GM23338 (cell line): ENCODE measurements at regions not wholly inside any gene's neighbourhood (a gene's known extent, or its start where the extent isn't known, plus 50 kb on each side); places are given as distances from the start of the nearest gene placed in this dataset.

ENCODE experiments used
- CTCF ChIP-seq, 2 experiments: fragments of 200-600 bp in 1 of 2; sonication (generic) in 1 of 2; conservative IDR thresholded peaks; 2 replicates each; pipeline versions ENCODE4 v1.5.1 to v1.6.1; 2016 to 2017; ENCODE audit warnings: antibody characterized with exemption in 2 of 2, low read depth in 2 of 2, mild to moderate bottlenecking in 2 of 2, moderate library complexity in 1 of 2
- ETS1 ChIP-seq: IDR thresholded peaks from 2 replicates; pipeline ENCODE4 v1.6.1; 2016; ENCODE audit warnings: antibody characterized with exemption
- EZH2 ChIP-seq: fragments of 200-600 bp; sonication (generic); IDR thresholded peaks from one replicate; pipeline ENCODE4 v1.8.0; 2017; ENCODE audit warnings: antibody characterized with exemption, mild to moderate bottlenecking, low read depth; ENCODE audit not compliant: unreplicated experiment
- EZH2phosphoT487 ChIP-seq: fragments of 200-600 bp; sonication (generic); IDR thresholded peaks from one replicate; pipeline ENCODE4 v1.8.1; 2018; ENCODE audit warnings: antibody characterized with exemption; ENCODE audit not compliant: unreplicated experiment
- JUNB ChIP-seq: IDR thresholded peaks from one replicate; pipeline ENCODE4 v1.6.1; 2016; ENCODE audit warnings: antibody characterized with exemption; ENCODE audit not compliant: unreplicated experiment
- NANOG ChIP-seq: IDR thresholded peaks from 2 replicates; pipeline ENCODE4 v1.6.1; 2016; ENCODE audit warnings: antibody characterized with exemption, borderline replicate concordance
- POLR2AphosphoS5 ChIP-seq: IDR thresholded peaks from 2 replicates; pipeline ENCODE4 v1.6.1; 2016; ENCODE audit warnings: antibody characterized with exemption, low read depth
- REST ChIP-seq: IDR thresholded peaks from one replicate; pipeline ENCODE4 v1.6.1; 2018; ENCODE audit warnings: antibody characterized with exemption; ENCODE audit not compliant: unreplicated experiment

- no peak for TF ChIP-seq EZH2
- TF ChIP-seq JUNB, result no peak
- TF ChIP-seq CTCF (conservative IDR thresholded peaks at IDR 0.05; ENCODE audit: low read depth in 2 of 2), result no peak
- TF ChIP-seq ETS1, result no peak
- TF ChIP-seq REST, result no peak
- no peak for TF ChIP-seq POLR2AphosphoS5
- TF ChIP-seq EZH2phosphoT487, result no peak
- TF ChIP-seq NANOG, result no peak
Observed at GRCh38 chr4:37023504-37023903, 221.0 kb upstream of the NWD2 start.
